ENCODE measurements at regions not wholly inside any gene's neighbourhood (a gene's known extent, or its start where the extent isn't known, plus 50 kb on each side); places are given as distances from the start of the nearest gene placed in this dataset.

DNA sequence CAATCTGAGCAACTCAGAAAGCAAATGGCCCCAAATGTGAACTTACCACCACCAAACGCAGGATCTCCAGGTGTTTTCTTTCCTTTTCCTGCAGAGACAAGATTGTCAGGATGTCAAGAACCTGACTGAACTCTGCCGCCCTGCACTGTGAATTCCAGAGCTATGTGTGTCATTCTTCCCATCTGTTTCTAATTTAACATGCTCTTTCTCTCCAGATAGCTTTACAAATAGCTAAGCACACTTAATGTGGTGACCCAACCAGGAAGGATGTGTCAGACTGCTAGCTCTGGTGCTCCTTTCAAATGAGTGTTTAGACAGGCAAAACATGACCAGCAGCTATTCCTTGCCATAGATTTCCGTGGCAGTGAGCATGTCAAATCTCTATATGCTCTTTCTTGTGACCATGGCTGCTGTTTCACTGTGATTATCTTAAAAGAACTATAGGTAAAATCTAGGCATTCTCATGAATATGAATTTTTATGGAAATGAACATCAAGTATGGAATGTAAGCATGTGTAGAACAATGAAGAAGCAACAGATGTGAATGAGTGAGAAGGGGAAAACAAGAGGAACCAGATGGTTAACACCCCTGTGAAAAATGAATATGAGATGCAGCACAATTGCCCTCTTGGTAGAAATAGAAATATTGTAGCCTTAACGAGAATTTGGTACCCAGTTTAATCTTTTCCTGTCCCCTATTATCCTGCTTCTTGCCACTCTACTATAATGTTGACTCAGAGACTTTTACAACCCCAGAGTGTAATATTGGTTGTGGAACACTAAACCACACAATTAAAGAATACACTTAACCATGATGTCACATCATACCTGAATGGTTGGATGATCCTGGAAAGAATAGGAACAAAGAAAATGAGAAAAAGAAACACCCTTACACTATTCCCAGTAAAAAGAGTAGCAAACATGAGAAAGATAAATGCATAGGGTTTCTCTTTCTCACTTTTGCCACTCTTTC lies 247.8 kb upstream of the DKK2 start:
- intact Hi-C loops (cut with micrococcal nuclease), result no loop called here
- ATAC-seq (ENCODE audit: low read depth) (no peak), DNase-seq (no peak)
- Histone ChIP-seq H3K36me3 (replicated peaks in 1 of 2; ENCODE audit: control extremely low read depth in 1 of 2, control insufficient read depth in 1 of 2, extremely low read depth in 1 of 2, insufficient read depth in 2 of 2, low read length in 1 of 2) (no peaks in the 10 kb centered on the region), H3K4me2 (replicated peaks; ENCODE audit: low read depth, low read length, poor library complexity, severe bottlenecking) (no peak overlapping the region), H4K20me1 (ENCODE audit: control insufficient read depth, insufficient read depth, low read length, poor library complexity, severe bottlenecking) (no peaks in the 10 kb centered on the region), H3K27ac (ENCODE audit: low read length in 2 of 2) (no peak overlapping the region), H3K9me3 (ENCODE audit: control extremely low read depth in 1 of 3, control insufficient read depth in 2 of 3, insufficient read depth in 1 of 3, low read length in 2 of 3) (no peaks in the 10 kb centered on the region), H3K27me3 (replicated peaks in 1 of 4; ENCODE audit: control extremely low read depth in 1 of 4, control insufficient read depth in 3 of 4, insufficient read depth in 4 of 4, low read length in 3 of 4) (no peaks in the 10 kb centered on the region), H3K4me3 (ENCODE audit: control extremely low read depth in 1 of 5, extremely low read depth in 1 of 5, insufficient read depth in 1 of 5, low read depth in 2 of 5, low read length in 4 of 5) (no peak overlapping the region), H3K9ac (ENCODE audit: low read length) (no peak overlapping the region), H3K4me1 (ENCODE audit: control insufficient read depth in 2 of 2, insufficient read depth in 2 of 2, low read length in 2 of 2) (no peaks in the 10 kb centered on the region), H3K79me2 (ENCODE audit: control insufficient read depth, insufficient read depth, low read length) (no peaks in the 10 kb centered on the region), H2AFZ (ENCODE audit: insufficient read depth, low read depth, low read length, poor library complexity, severe bottlenecking) (no peak overlapping the region)
- no peaks in the 10 kb centered on the region for H3K9me3 Mint-ChIP-seq (ENCODE audit: insufficient read depth)
- ChIA-PET POLR2A (no interaction called here), CTCF (no interaction called here)
- TF ChIP-seq EZH2 (IDR thresholded peaks at IDR 0.05; ENCODE audit: borderline replicate concordance, insufficient read depth, low read depth, low read length, poor library complexity, severe bottlenecking), result no peak
- TF ChIP-seq, protein P1, sequence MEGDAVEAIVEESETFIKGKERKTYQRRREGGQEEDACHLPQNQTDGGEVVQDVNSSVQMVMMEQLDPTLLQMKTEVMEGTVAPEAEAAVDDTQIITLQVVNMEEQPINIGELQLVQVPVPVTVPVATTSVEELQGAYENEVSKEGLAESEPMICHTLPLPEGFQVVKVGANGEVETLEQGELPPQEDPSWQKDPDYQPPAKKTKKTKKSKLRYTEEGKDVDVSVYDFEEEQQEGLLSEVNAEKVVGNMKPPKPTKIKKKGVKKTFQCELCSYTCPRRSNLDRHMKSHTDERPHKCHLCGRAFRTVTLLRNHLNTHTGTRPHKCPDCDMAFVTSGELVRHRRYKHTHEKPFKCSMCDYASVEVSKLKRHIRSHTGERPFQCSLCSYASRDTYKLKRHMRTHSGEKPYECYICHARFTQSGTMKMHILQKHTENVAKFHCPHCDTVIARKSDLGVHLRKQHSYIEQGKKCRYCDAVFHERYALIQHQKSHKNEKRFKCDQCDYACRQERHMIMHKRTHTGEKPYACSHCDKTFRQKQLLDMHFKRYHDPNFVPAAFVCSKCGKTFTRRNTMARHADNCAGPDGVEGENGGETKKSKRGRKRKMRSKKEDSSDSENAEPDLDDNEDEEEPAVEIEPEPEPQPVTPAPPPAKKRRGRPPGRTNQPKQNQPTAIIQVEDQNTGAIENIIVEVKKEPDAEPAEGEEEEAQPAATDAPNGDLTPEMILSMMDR (IDR thresholded peaks at IDR 0.05), result no peak
- H3K4me1 Mint-ChIP-seq, result no peaks in the 10 kb centered on the region
- no peaks in the 10 kb centered on the region for H3K27me3 Mint-ChIP-seq
- H3K27ac Mint-ChIP-seq, result no peak overlapping the region
- 62% methylated on average over 3 of the region's 4 CpGs for WGBS (ENCODE audit: insufficient coverage)
- no peak overlapping the region for H3K4me3 Mint-ChIP-seq

DNA sequence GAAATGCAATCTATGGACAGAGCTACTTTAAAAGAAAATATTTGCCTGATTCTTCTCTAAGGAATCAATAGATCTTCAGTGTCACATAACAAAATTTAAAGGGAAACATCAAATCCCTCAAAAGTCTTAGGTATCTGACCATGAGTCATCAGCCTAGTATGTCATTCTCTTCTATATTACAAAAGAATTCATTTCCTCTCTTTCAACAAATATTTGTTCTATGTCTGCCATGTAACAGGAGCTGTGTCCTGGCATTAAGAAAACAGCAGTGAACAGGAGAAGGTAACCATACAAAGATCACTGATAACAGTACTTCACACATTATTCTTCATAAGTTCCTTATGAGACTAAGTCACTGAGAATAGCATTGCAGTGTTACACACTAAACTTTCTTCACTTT lies 243.6 kb upstream of the DKK2 start:
- Histone ChIP-seq H3K4me1 (ENCODE audit: control insufficient read depth in 2 of 2, insufficient read depth in 2 of 2, low read length in 2 of 2) (no peaks in the 10 kb centered on the region), H3K4me3 (ENCODE audit: control extremely low read depth in 1 of 5, extremely low read depth in 1 of 5, insufficient read depth in 1 of 5, low read depth in 2 of 5, low read length in 4 of 5) (no peak overlapping the region), H3K79me2 (ENCODE audit: control insufficient read depth, insufficient read depth, low read length) (no peaks in the 10 kb centered on the region), H2AFZ (ENCODE audit: insufficient read depth, low read depth, low read length, poor library complexity, severe bottlenecking) (no peak overlapping the region), H4K20me1 (ENCODE audit: control insufficient read depth, insufficient read depth, low read length, poor library complexity, severe bottlenecking) (no peaks in the 10 kb centered on the region), H3K9me3 (ENCODE audit: control extremely low read depth in 1 of 3, control insufficient read depth in 2 of 3, insufficient read depth in 1 of 3, low read length in 2 of 3) (no peaks in the 10 kb centered on the region), H3K4me2 (replicated peaks; ENCODE audit: low read depth, low read length, poor library complexity, severe bottlenecking) (no peak overlapping the region), H3K36me3 (replicated peaks in 1 of 2; ENCODE audit: control extremely low read depth in 1 of 2, control insufficient read depth in 1 of 2, extremely low read depth in 1 of 2, insufficient read depth in 2 of 2, low read length in 1 of 2) (no peaks in the 10 kb centered on the region), H3K9ac (ENCODE audit: low read length) (no peak overlapping the region), H3K27ac (ENCODE audit: low read length in 2 of 2) (no peak overlapping the region), H3K27me3 (replicated peaks in 1 of 4; ENCODE audit: control extremely low read depth in 1 of 4, control insufficient read depth in 3 of 4, insufficient read depth in 4 of 4, low read length in 3 of 4) (no peaks in the 10 kb centered on the region)
- Mint-ChIP-seq H3K9me3 (ENCODE audit: insufficient read depth) (no peaks in the 10 kb centered on the region), H3K27ac (no peak overlapping the region), H3K4me3 (no peak overlapping the region), H3K27me3 (no peaks in the 10 kb centered on the region), H3K4me1 (no peaks in the 10 kb centered on the region)
- ATAC-seq (ENCODE audit: low read depth) (no peak), DNase-seq (no peak)
- TF ChIP-seq EZH2 (IDR thresholded peaks at IDR 0.05; ENCODE audit: borderline replicate concordance, insufficient read depth, low read depth, low read length, poor library complexity, severe bottlenecking), result no peak
- TF ChIP-seq, protein P1 (IDR thresholded peaks at IDR 0.05), result no peak
- POLR2A ChIA-PET, result no interaction called here
- intact Hi-C loops (cut with micrococcal nuclease), result no loop called here
- CTCF ChIA-PET, result no interaction called here

Measured in B cell (primary cell).